ENCODE measurements at regions not wholly inside any gene's neighbourhood (a gene's known extent, or its start where the extent isn't known, plus 50 kb on each side); places are given as distances from the start of the nearest gene placed in this dataset.

DNA sequence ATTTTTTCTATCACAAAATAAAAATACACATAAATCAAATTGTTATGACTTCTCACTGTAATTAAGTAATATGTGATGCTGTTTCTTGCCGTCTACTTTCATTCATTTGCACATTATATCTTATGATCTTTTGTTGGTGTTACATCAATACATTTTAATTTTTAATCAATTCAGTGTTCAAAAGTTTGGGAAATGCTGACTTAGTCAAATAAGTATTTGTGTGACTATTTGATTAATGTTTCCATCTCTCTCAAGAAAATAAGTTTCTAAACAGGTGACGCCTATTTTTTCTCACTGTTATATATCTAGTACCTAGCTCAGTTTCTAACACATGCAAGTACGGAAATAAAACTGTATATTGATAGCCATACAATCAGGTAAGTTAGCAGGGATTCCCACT lies 329.5 kb upstream of the KIRREL3 start:
- no peak overlapping the region for H3K4me3 ChIP-seq
- no peaks in the 10 kb centered on the region for H3K4me1 ChIP-seq (ENCODE audit: insufficient read depth)
- no peaks in the 10 kb centered on the region for H3K27me3 Mint-ChIP-seq (ENCODE audit: insufficient read depth, low read depth, poor library complexity)
- no peaks in the 10 kb centered on the region for H4K20me1 ChIP-seq (replicated peaks; ENCODE audit: insufficient read depth)
- H3K9me2 ChIP-seq (ENCODE audit: insufficient read depth): peaks cover under 1% of the 10 kb centered on the region; the same call in 1 of the 2 replicates
- H2AFZ ChIP-seq: no peak overlapping the region
- no peaks in the 10 kb centered on the region for H3K4me1 Mint-ChIP-seq
- TF ChIP-seq JUNB (IDR thresholded peaks at IDR 0.05; ENCODE audit: unreplicated experiment) (no peak), CTCF (conservative IDR thresholded peaks at IDR 0.05; ENCODE audit: low read depth in 2 of 2) (no peak)
- H3K27ac ChIP-seq (ENCODE audit: low read depth): no peak overlapping the region
- H3K9me3 Mint-ChIP-seq: peaks cover 4% of the 10 kb centered on the region
- no peaks in the 10 kb centered on the region for H3F3A ChIP-seq (replicated peaks; ENCODE audit: low read depth)
- H3K36me3 ChIP-seq (ENCODE audit: insufficient read depth): no peaks in the 10 kb centered on the region
- H3K4me2 ChIP-seq: no peak overlapping the region
- no peak for DNase-seq (ENCODE audit: low spot score)
- H3K27me3 ChIP-seq (ENCODE audit: insufficient read depth): no peaks in the 10 kb centered on the region
- H3K4me3 Mint-ChIP-seq: no peak overlapping the region
- H3K27ac Mint-ChIP-seq: no peak overlapping the region
- ATAC-seq: no peak
- H3K36me3 Mint-ChIP-seq (ENCODE audit: low read depth): peaks cover 5% of the 10 kb centered on the region; the same call in 1 of the 3 replicates
- no peaks in the 10 kb centered on the region for H3K79me2 ChIP-seq (replicated peaks; ENCODE audit: insufficient read depth)

- no peaks in the 10 kb centered on the region for H3K79me2 ChIP-seq (replicated peaks; ENCODE audit: insufficient read depth)
- H3K4me3 ChIP-seq: no peak overlapping the region
- Mint-ChIP-seq H3K4me3 (no peak overlapping the region), H3K27ac (no peak overlapping the region), H3K4me1 (peaks cover 4% of the 10 kb centered on the region; the same call in 2 of the 3 replicates), H3K27me3 (ENCODE audit: insufficient read depth, low read depth, poor library complexity) (no peaks in the 10 kb centered on the region), H3K9me3 (no peaks in the 10 kb centered on the region), H3K36me3 (ENCODE audit: low read depth) (no peaks in the 10 kb centered on the region)
- H3K4me2 ChIP-seq: no peak overlapping the region
- H2AFZ ChIP-seq: no peak overlapping the region
- DNase-seq (ENCODE audit: low spot score): no peak
- ATAC-seq: no peak
- H3K27ac ChIP-seq (ENCODE audit: low read depth): no peak overlapping the region
- H3K36me3 ChIP-seq (ENCODE audit: insufficient read depth): no peaks in the 10 kb centered on the region
- no peak for TF ChIP-seq JUNB (IDR thresholded peaks at IDR 0.05; ENCODE audit: unreplicated experiment)
- no peak for TF ChIP-seq ZNF462 (CRISPR knock-in tag; IDR thresholded peaks at IDR 0.05)
- TF ChIP-seq ZNF114 (CRISPR knock-in tag; IDR thresholded peaks at IDR 0.05): no peak
- no peaks in the 10 kb centered on the region for H3K9me2 ChIP-seq (ENCODE audit: insufficient read depth)
- peaks cover 8% of the 10 kb centered on the region for H3K4me1 ChIP-seq (ENCODE audit: insufficient read depth)
- no peaks in the 10 kb centered on the region for H3K27me3 ChIP-seq (ENCODE audit: insufficient read depth)
- no peaks in the 10 kb centered on the region for H3F3A ChIP-seq (replicated peaks; ENCODE audit: low read depth)
- no peaks in the 10 kb centered on the region for H4K20me1 ChIP-seq (replicated peaks; ENCODE audit: insufficient read depth)
Observed at GRCh38 chr11:127308291-127308690, 307.7 kb upstream of the KIRREL3 start.

All from GM23338 (cell line).